Osteocyte (in vitro differentiated cells): ENCODE measurements at regions not wholly inside any gene's neighbourhood (a gene's known extent, or its start where the extent isn't known, plus 50 kb on each side); places are given as distances from the start of the nearest gene placed in this dataset.

ENCODE experiments used
- DNase-seq: peaks from one replicate; pipeline ENCODE4 v3.0.0; 2021; ENCODE audit warnings: mixed read lengths; ENCODE audit not compliant: unreplicated experiment; ENCODE audit errors: extremely low spot score
- H3K27ac Mint-ChIP-seq: one replicate; pipeline ENCODE4 v1.8.0; 2021; ENCODE audit warnings: mild to moderate bottlenecking, mixed read lengths; ENCODE audit not compliant: unreplicated experiment
- H3K27me3 Mint-ChIP-seq: one replicate; pipeline ENCODE4 v1.8.0; 2021; ENCODE audit warnings: mixed read lengths; ENCODE audit not compliant: unreplicated experiment
- H3K36me3 Mint-ChIP-seq: one replicate; pipeline ENCODE4 v1.8.0; 2021; ENCODE audit warnings: mixed read lengths; ENCODE audit not compliant: unreplicated experiment
- H3K4me1 Mint-ChIP-seq: one replicate; pipeline ENCODE4 v1.8.0; 2021; ENCODE audit warnings: mixed read lengths; ENCODE audit not compliant: unreplicated experiment
- H3K4me3 Mint-ChIP-seq: one replicate; pipeline ENCODE4 v1.8.0; 2021; ENCODE audit warnings: mild to moderate bottlenecking, moderate library complexity, mixed read lengths; ENCODE audit not compliant: unreplicated experiment
- H3K9me3 Mint-ChIP-seq: one replicate; pipeline ENCODE4 v1.8.0; 2021; ENCODE audit warnings: mixed read lengths; ENCODE audit not compliant: unreplicated experiment
- CTCF ChIP-seq: fragments of 200-600 bp; sonication (generic); IDR thresholded peaks from 2 replicates; pipeline ENCODE4 v1.5.0; 2021; ENCODE audit warnings: antibody characterized with exemption, mild to moderate bottlenecking, moderate library complexity

DNA sequence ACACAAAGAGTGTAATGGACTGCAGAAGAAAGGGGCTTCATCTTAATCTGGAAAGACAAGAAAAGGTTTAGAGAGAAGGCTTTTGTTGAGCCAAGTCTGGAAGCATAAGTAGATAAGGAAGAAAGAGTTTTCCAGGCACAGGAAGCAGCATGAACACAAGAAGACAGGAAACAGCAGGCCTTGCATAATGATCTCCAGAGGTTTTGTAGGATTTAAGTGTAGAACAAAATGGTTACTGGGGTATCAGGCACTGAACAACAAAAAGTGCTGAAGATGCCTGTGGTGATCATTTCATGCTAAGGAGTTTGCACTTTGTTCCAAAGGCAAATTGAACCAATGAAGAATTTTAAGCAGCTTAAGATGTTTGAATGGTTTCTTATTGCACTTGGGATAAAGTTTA is 281.6 kb upstream of the TANK start:
- H3K27me3 Mint-ChIP-seq = no peaks in the 10 kb centered on the region

DNA sequence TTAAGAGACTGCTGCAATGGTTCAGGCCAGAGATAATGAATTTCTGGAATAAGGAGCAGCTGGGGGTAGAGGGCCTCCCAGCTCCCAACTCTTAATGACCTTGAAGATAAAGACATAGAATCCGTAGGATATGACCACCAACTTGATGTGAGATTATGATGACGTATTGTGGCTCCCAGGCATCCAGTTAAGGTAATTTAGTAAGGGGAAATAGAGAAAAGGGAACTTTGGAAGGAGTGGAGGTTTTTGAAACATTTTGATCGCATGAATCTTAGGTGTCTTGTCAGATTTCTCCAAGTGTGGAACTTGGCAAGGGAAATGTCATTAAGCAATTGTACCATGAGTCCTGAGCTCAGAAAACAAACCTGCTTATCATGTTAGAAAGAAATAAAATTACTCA is 277.3 kb upstream of the TANK start:
- Mint-ChIP-seq H3K27me3 (no peaks in the 10 kb centered on the region), H3K4me1 (no peaks in the 10 kb centered on the region), H3K27ac (no peak overlapping the region), H3K4me3 (no peak overlapping the region), H3K9me3 (peaks cover 6% of the 10 kb centered on the region), H3K36me3 (peaks cover 1% of the 10 kb centered on the region)
- no peak for TF ChIP-seq CTCF
- DNase-seq = no peak

More for the DNA sequence above, 281.6 kb upstream of the TANK start:
- peaks cover 1% of the 10 kb centered on the region for H3K36me3 Mint-ChIP-seq
- no peak for TF ChIP-seq CTCF
- no peak for DNase-seq
- H3K4me1 Mint-ChIP-seq = no peaks in the 10 kb centered on the region
- H3K4me3 Mint-ChIP-seq = no peak overlapping the region
- H3K9me3 Mint-ChIP-seq = peaks cover 6% of the 10 kb centered on the region
- H3K27ac Mint-ChIP-seq = no peak overlapping the region

DNA sequence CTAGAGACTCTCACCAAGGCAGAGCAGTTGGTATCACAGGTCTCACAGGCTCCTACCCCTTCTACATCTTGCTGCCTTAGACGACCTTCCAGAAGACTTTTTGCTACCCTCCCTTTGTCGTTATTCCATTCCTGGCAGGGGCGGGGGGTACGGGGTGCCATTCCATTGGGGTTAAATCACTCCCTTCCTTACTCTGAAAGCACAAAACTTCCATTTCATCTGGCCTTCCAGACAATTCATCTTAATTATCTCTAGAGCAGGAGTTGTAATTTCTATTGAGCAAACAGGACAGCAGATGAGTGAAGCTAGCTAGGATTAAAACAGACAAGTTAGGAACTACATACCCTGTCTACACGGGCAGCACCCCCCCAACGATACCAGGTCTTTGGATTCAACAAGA is 276.2 kb upstream of the TANK start:
- H3K36me3 Mint-ChIP-seq = peaks cover 1% of the 10 kb centered on the region
- no peaks in the 10 kb centered on the region for H3K4me1 Mint-ChIP-seq
- no peaks in the 10 kb centered on the region for H3K27me3 Mint-ChIP-seq
- H3K4me3 Mint-ChIP-seq = no peak overlapping the region
- H3K9me3 Mint-ChIP-seq = peaks cover 6% of the 10 kb centered on the region
- TF ChIP-seq CTCF = no peak
- no peak overlapping the region for H3K27ac Mint-ChIP-seq
- DNase-seq = no peak

GRCh38 chr2:160889439-160890170 is 270.6 kb upstream of the TANK start:
- Mint-ChIP-seq H3K27me3 (no peaks in the 10 kb centered on the region), H3K4me3 (no peak overlapping the region), H3K27ac (no peak overlapping the region), H3K4me1 (no peaks in the 10 kb centered on the region), H3K36me3 (no peaks in the 10 kb centered on the region), H3K9me3 (no peaks in the 10 kb centered on the region)
- DNase-seq = no peak
- TF ChIP-seq CTCF = no peak

- Mint-ChIP-seq H3K27ac (no peak overlapping the region), H3K4me3 (no peak overlapping the region), H3K27me3 (no peaks in the 10 kb centered on the region), H3K4me1 (no peaks in the 10 kb centered on the region), H3K36me3 (no peaks in the 10 kb centered on the region), H3K9me3 (peaks cover under 1% of the 10 kb centered on the region)
- DNase-seq = no peak
- TF ChIP-seq CTCF = no peak
Observed at GRCh38 chr2:160890667-160891352, 269.4 kb upstream of the TANK start.
